ENCODE measurements at regions not wholly inside any gene's neighbourhood (a gene's known extent, or its start where the extent isn't known, plus 50 kb on each side); places are given as distances from the start of the nearest gene placed in this dataset.

- no peak for DNase-seq
These were observed 853.2 kb downstream of the GRID1 start for GRCh38 chr10:85513436-85513835.

- DNase-seq, result no peak
These were observed 851.3 kb downstream of the GRID1 start for GRCh38 chr10:85515316-85515715.

DNA sequence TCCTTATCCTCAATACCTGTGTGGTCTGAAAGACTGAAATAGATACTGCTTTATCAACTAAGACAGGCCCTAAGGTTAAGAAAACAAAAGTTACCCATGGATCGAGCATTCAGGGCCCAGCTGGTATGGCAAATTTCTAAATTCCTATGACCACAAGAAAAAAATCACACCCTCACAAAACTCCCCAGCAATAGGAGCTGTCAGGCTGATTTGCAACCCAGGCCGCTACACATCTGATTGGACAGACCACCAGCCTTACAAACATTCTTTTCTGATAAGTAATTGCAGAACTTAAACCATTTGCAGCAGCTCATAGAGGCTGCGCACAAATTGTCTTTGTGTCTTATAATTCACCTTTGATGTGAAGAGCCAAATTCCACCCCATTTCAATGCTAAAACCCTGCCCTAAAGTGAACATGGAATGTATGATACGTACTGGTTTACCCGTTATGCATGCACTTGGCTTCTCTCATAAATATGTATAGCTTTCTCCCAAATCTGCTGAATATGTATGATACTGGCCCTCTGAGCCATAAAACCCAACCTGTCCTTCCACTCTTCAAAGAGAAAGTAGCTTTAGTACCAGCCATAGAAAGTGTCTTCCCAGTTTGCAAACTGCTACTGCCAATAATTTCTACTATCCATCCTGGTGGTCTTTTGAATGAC, 842.5 kb downstream of the GRID1 start:
- DNase-seq, result no peak

- DNase-seq, result no peak
These were observed 838.8 kb downstream of the GRID1 start for GRCh38 chr10:85527616-85528317.

GRCh38 chr10:85528318-85528652, 838.3 kb downstream of the GRID1 start:
- no peak for DNase-seq

DNA sequence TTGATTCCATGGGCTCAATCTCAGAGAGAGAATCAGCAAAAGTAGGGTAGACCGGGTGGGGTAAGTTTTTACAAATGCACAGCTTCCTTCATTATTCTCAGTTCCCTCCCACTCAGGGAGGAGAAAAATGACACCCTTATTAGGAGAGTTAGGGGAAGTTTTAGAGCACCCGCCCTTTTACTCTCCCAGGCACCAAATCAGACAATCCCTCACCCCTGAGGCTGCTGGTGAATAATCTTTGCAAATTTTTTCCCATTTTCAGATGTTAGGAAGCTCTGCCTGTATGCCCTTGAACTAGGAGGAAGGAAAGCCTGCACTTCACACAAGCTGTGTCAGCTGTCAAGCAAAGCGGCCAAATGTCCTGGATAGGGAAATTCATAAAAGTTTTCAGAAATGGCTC, 834.9 kb downstream of the GRID1 start:
- DNase-seq, result no peak

DNA sequence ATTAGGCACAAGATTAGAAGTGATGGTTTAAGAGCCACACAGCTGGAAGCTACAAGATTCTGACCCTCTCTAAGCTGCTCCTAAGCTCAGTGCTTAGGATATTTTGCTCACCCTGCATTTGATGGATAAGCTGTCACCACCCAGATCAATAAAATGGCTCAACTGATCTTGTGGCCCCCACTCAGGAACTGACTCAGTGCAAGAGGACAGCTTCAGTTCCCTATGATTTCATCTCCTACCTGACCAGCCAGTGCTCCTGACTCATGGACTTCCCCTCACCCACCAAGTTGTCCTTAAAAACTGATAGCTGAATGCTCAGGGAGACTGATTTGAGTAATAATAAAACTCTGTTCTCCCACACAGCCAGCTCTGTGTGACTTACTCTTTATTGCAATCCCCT, 833.8 kb downstream of the GRID1 start:
- no peak for DNase-seq

GRCh38 chr10:85535926-85536325, 830.7 kb downstream of the GRID1 start:
- DNase-seq, result no peak

DNA sequence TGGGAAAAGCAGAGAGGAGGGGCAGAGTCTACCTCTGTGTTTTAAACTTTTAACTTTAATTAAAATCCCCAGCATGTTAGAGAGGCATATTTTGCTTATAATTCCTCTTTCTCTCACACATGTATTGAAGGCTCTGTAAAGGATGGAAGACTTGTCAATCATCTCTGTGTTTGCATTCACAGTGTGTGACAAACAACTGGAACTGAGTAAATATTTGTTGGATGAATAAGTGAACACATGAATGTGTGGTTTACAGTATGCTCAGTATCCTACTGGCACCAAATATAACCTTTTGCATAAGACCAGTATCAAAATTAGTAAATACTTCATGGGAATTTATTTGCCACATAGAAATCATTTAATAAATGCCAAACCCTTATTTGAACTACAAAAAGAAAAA, 829.0 kb downstream of the GRID1 start:
- no peak for DNase-seq

DNA sequence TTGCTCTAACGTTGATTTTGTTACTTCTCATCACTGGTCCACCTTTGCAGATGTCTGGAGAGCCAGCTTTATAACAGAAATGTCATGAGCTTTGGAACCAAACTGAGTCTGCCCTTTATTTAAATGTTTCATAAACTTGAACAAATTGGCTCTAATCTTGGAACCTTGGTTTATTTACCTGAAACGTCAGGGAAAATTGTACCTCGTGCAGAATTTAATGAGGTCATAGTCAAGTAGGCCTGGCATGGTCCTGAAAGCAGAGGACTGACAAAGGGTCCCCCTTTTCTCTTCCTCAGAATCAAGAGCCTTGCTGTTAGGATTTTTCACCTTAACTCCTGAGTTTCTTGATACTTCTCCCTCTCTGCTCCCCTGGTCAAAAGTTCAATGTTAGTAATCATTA, 828.0 kb downstream of the GRID1 start:
- DNase-seq, result no peak

DNA sequence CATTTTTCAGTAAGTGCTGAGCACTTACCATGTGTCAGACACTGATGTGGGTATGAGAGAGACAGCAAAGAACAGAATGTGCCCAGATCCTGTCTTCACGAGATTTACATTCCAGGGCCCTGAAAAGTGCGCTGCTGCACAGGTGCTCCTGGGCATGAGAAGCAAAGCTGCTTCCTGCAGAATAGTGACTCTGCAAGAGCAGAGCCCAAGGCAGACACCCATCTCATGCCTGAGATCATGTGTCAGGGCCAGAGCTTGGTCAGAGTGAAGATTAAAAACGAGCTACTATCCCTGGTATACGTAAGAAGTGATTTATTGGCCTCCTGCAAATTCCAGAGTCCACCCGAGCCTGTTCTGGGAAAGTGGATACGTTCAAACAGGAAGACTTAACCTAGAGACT, 824.4 kb downstream of the GRID1 start:
- DNase-seq, result no peak

DNA sequence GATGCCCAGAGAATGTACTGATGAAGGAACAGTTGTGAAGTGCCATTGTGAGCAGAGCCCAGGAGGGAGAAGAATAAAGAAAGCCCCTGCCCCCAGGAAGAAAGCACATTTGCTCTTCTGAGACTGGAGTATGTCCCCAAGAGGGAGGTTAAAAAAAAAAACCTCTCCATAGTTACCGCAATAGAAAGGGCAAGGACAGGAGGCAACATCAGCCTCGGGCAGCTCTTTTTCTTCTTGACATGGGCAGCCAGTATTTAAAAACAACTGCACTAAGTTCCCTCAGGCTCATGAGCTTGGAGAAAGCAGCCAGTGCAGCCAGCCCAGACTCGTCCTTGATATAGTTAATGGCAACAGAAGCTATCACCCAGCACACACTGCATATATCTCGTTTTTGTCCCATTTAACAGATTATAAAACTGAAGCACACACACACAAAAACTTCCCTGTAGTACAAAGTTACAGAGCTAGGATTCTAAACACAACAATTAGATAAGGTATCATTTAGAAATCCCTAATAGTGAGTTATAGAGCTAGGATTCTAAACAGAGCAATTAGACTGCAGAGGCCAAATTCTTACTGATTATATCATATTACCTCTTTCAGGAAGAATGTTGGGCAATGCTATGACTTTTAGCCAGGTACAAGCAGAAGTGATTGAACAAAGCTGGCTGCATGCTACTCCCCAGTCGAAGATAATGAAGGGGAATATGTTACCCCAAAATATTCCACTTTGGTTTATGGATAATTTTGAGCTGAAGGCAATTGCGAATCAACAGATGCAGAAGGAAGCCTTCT, 823.5 kb downstream of the GRID1 start:
- no peak for DNase-seq

DNA sequence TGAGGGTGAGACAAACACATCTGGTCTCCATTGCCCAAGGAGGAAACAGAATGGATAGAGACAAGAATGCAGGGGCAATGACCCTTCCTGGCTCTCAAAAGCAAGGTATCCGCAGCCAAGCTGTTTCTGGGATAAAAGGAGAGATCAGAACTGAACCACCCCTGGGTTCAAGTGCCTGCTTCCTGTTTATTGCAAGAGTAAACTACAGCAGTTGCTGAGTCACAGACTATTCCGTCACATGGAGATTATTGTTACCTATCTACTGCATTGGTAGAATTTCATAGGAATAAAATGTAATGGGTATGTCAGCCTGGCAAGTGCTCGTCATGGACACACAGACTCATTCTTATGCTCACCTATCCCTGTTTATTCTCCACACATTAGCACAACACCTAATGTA, 821.6 kb downstream of the GRID1 start:
- no peak for DNase-seq

GRCh38 chr10:85545874-85546273, 820.7 kb downstream of the GRID1 start:
- DNase-seq, result no peak

DNA sequence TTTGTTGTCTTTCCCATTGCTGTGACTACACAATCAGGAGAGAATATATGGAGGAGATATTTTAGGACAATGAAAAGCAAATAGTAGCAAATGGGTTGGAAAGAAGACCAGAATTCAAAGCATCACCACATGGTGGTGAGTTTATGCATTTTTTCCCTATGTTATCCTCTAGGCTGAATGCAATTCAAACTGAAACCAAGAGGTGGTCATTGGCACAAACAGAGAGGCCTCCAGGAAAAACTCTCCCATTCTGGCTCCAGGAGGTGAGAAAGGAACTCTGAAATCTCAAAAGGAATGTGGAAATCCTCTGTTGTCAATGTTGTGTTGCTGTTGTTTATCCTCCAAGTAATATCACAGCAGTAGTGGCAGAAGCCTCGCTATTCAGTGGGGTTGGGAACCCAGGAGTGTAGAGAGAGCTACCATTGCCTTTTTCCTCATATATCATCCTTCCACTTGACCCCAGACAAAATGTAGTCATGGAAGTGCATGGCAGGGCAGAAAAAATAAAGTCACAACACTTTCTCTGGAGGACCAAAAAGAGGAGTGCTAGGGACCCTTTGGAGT, 819.1 kb downstream of the GRID1 start:
- DNase-seq, result no peak

GRCh38 chr10:85548034-85548433, 818.6 kb downstream of the GRID1 start:
- DNase-seq, result peak; percentile 3
